ENCODE measurements at regions not wholly inside any gene's neighbourhood (a gene's known extent, or its start where the extent isn't known, plus 50 kb on each side); places are given as distances from the start of the nearest gene placed in this dataset.
A peak's percentile ranks its signal among the peaks of the same experiment; 100 is the strongest.

GRCh38 chr2:215635788-215636139, 199.9 kb upstream of the FN1 start:
- no peak for TF ChIP-seq TRIM25 (IDR thresholded peaks at IDR 0.05; ENCODE audit: borderline replicate concordance)
- no peak for TF ChIP-seq C11orf30 (IDR thresholded peaks at IDR 0.05; ENCODE audit: low read depth)
- 0 out of 6 replicates have a peak, but pooled peaks of 1 of the 3 experiments have one; percentile 15 for TF ChIP-seq CTCF (IDR thresholded peaks at IDR 0.05 in 2 of 3, conservative IDR thresholded peaks at IDR 0.05 in 1 of 3; ENCODE audit: insufficient read depth in 2 of 3, low read depth in 1 of 3, low read length in 3 of 3)
- TF ChIP-seq SIN3A (IDR thresholded peaks at IDR 0.05; ENCODE audit: borderline replicate concordance in 2 of 2, control insufficient read depth in 1 of 2, low read depth in 2 of 2, low read length in 2 of 2): no peak
- no peak for TF ChIP-seq MEF2D (tag; conservative IDR thresholded peaks at IDR 0.05; ENCODE audit: low read depth)
- no peak for TF ChIP-seq ATF2 (CRISPR knock-in tag; IDR thresholded peaks at IDR 0.05)
- no peak for TF ChIP-seq TBP (optimal IDR thresholded peaks at IDR 0.05; ENCODE audit: low read depth, low read length)
- no peak for TF ChIP-seq E4F1 (CRISPR knock-in tag; IDR thresholded peaks at IDR 0.05; ENCODE audit: borderline replicate concordance)
- no peak for TF ChIP-seq CBX1 (IDR thresholded peaks at IDR 0.05; ENCODE audit: low read depth)
